IPS-20b (cell line): ENCODE measurements at regions not wholly inside any gene's neighbourhood (a gene's known extent, or its start where the extent isn't known, plus 50 kb on each side); places are given as distances from the start of the nearest gene placed in this dataset.

Source experiments
- H3K27ac ChIP-seq: one replicate; pipeline ENCODE4 v1.5.1; 2013; ENCODE audit warnings: low read length
- H3K27me3 ChIP-seq: 2 replicates; pipeline ENCODE4 v1.6.1; 2013; ENCODE audit warnings: mild to moderate bottlenecking, low read length, inconsistent platforms; ENCODE audit not compliant: insufficient read depth
- H3K36me3 ChIP-seq: 2 replicates; pipeline ENCODE4 v1.6.1; 2013; ENCODE audit warnings: low read depth, mild to moderate bottlenecking, inconsistent platforms, low read length, moderate library complexity; ENCODE audit not compliant: insufficient read depth
- H3K4me1 ChIP-seq: 2 replicates; pipeline ENCODE4 v1.6.1; 2013; ENCODE audit warnings: mild to moderate bottlenecking, control low read depth, inconsistent platforms, low read length, moderate library complexity; ENCODE audit not compliant: insufficient read depth
- H3K4me3 ChIP-seq: 2 replicates; pipeline ENCODE4 v1.5.1; 2013; ENCODE audit warnings: mild to moderate bottlenecking, low read length, inconsistent platforms
- H3K9ac ChIP-seq: 2 replicates; pipeline ENCODE4 v1.6.1; 2013; ENCODE audit warnings: low read depth, mild to moderate bottlenecking, inconsistent platforms, low read length, moderate library complexity
- H3K9me3 ChIP-seq: 2 replicates; pipeline ENCODE4 v1.6.1; 2013; ENCODE audit warnings: mild to moderate bottlenecking, low read depth, low read length, inconsistent platforms; ENCODE audit not compliant: insufficient read depth

GRCh38 chr3:168864107-168865021 lies 768.6 kb upstream of the GOLIM4 start:
- no peak overlapping the region for H3K27ac ChIP-seq
- H3K4me1 ChIP-seq, result no peaks in the 10 kb centered on the region
- H3K9ac ChIP-seq, result no peak overlapping the region
- H3K9me3 ChIP-seq, result no peaks in the 10 kb centered on the region
- no peak overlapping the region for H3K4me3 ChIP-seq
- no peaks in the 10 kb centered on the region for H3K36me3 ChIP-seq
- no peaks in the 10 kb centered on the region for H3K27me3 ChIP-seq

- no peaks in the 10 kb centered on the region for H3K27me3 ChIP-seq
- H3K4me1 ChIP-seq, result no peaks in the 10 kb centered on the region
These were observed 767.8 kb upstream of the GOLIM4 start for GRCh38 chr3:168863561-168863960.

GRCh38 chr3:168862466-168862865 lies 766.7 kb upstream of the GOLIM4 start:
- Histone ChIP-seq H3K4me1 (no peaks in the 10 kb centered on the region), H3K9ac (no peak overlapping the region), H3K27ac (no peak overlapping the region), H3K4me3 (no peak overlapping the region), H3K27me3 (no peaks in the 10 kb centered on the region), H3K9me3 (no peaks in the 10 kb centered on the region), H3K36me3 (no peaks in the 10 kb centered on the region)

More at GRCh38 chr3:168863561-168863960, 767.8 kb upstream of the GOLIM4 start:
- Histone ChIP-seq H3K9ac (no peak overlapping the region), H3K9me3 (no peaks in the 10 kb centered on the region), H3K36me3 (no peaks in the 10 kb centered on the region), H3K4me3 (no peak overlapping the region), H3K27ac (no peak overlapping the region)

- no peaks in the 10 kb centered on the region for H3K36me3 ChIP-seq
- H3K4me3 ChIP-seq, result no peak overlapping the region
- 0 out of 2 replicates have a peak, but pooled peaks cover 3% of the 10 kb centered on the region for H3K9me3 ChIP-seq
- no peak overlapping the region for H3K27ac ChIP-seq
- no peaks in the 10 kb centered on the region for H3K27me3 ChIP-seq
- H3K4me1 ChIP-seq, result no peaks in the 10 kb centered on the region
- no peak overlapping the region for H3K9ac ChIP-seq
These were observed 764.9 kb upstream of the GOLIM4 start for GRCh38 chr3:168860592-168860991.

GRCh38 chr3:168860028-168860427 lies 764.3 kb upstream of the GOLIM4 start:
- Histone ChIP-seq H3K9me3 (0 out of 2 replicates have a peak, but pooled peaks cover 3% of the 10 kb centered on the region), H3K9ac (no peak overlapping the region), H3K4me3 (no peak overlapping the region), H3K27me3 (no peaks in the 10 kb centered on the region), H3K4me1 (no peaks in the 10 kb centered on the region), H3K27ac (no peak overlapping the region), H3K36me3 (no peaks in the 10 kb centered on the region)

- no peak overlapping the region for H3K9ac ChIP-seq
- H3K4me3 ChIP-seq, result no peak overlapping the region
- H3K36me3 ChIP-seq, result no peaks in the 10 kb centered on the region
- H3K27ac ChIP-seq, result no peak overlapping the region
- H3K9me3 ChIP-seq, result 0 out of 2 replicates have a peak, but pooled peaks cover 3% of the 10 kb centered on the region
- H3K27me3 ChIP-seq, result no peaks in the 10 kb centered on the region
- H3K4me1 ChIP-seq, result no peaks in the 10 kb centered on the region
These were observed 763.9 kb upstream of the GOLIM4 start for GRCh38 chr3:168859574-168859973.

GRCh38 chr3:168859143-168859542 lies 763.4 kb upstream of the GOLIM4 start:
- H3K27ac ChIP-seq, result no peak overlapping the region
- H3K27me3 ChIP-seq, result no peaks in the 10 kb centered on the region
- no peak overlapping the region for H3K9ac ChIP-seq
- H3K4me3 ChIP-seq, result no peak overlapping the region
- H3K36me3 ChIP-seq, result no peaks in the 10 kb centered on the region
- H3K4me1 ChIP-seq, result no peaks in the 10 kb centered on the region
- 0 out of 2 replicates have a peak, but pooled peaks cover 3% of the 10 kb centered on the region for H3K9me3 ChIP-seq

- no peak overlapping the region for H3K9ac ChIP-seq
- H3K36me3 ChIP-seq, result no peaks in the 10 kb centered on the region
- H3K9me3 ChIP-seq, result 0 out of 2 replicates have a peak, but pooled peaks cover 3% of the 10 kb centered on the region
These were observed 762.6 kb upstream of the GOLIM4 start for GRCh38 chr3:168858327-168858726.

GRCh38 chr3:168850109-168850508 lies 754.4 kb upstream of the GOLIM4 start:
- no peaks in the 10 kb centered on the region for H3K27me3 ChIP-seq
- no peak overlapping the region for H3K27ac ChIP-seq
- H3K4me3 ChIP-seq, result no peak overlapping the region
- no peak overlapping the region for H3K9ac ChIP-seq
- H3K4me1 ChIP-seq, result no peaks in the 10 kb centered on the region
- no peaks in the 10 kb centered on the region for H3K36me3 ChIP-seq
- no peaks in the 10 kb centered on the region; the same call in 1 of the 2 replicates for H3K9me3 ChIP-seq

More at GRCh38 chr3:168858327-168858726, 762.6 kb upstream of the GOLIM4 start:
- Histone ChIP-seq H3K4me1 (no peaks in the 10 kb centered on the region), H3K27ac (no peak overlapping the region), H3K27me3 (no peaks in the 10 kb centered on the region), H3K4me3 (no peak overlapping the region)

- H3K4me3 ChIP-seq, result no peak overlapping the region
These were observed 751.7 kb upstream of the GOLIM4 start for GRCh38 chr3:168847291-168847883.

GRCh38 chr3:168844894-168845482 lies 749.3 kb upstream of the GOLIM4 start:
- H3K9ac ChIP-seq, result no peak overlapping the region
- no peaks in the 10 kb centered on the region; the same call in 1 of the 2 replicates for H3K9me3 ChIP-seq
- no peaks in the 10 kb centered on the region for H3K36me3 ChIP-seq
- H3K27me3 ChIP-seq, result no peaks in the 10 kb centered on the region
- no peak overlapping the region for H3K27ac ChIP-seq
- no peak overlapping the region for H3K4me3 ChIP-seq
- H3K4me1 ChIP-seq, result peaks cover 18% of the 10 kb centered on the region; the same call in 1 of the 2 replicates

More at GRCh38 chr3:168847291-168847883, 751.7 kb upstream of the GOLIM4 start:
- Histone ChIP-seq H3K9me3 (no peaks in the 10 kb centered on the region; the same call in 1 of the 2 replicates), H3K9ac (no peak overlapping the region), H3K4me1 (peaks cover 7% of the 10 kb centered on the region; the same call in 1 of the 2 replicates), H3K27me3 (no peaks in the 10 kb centered on the region), H3K27ac (no peak overlapping the region), H3K36me3 (no peaks in the 10 kb centered on the region)
